ENCODE measurements at regions not wholly inside any gene's neighbourhood (a gene's known extent, or its start where the extent isn't known, plus 50 kb on each side); places are given as distances from the start of the nearest gene placed in this dataset.

DNA sequence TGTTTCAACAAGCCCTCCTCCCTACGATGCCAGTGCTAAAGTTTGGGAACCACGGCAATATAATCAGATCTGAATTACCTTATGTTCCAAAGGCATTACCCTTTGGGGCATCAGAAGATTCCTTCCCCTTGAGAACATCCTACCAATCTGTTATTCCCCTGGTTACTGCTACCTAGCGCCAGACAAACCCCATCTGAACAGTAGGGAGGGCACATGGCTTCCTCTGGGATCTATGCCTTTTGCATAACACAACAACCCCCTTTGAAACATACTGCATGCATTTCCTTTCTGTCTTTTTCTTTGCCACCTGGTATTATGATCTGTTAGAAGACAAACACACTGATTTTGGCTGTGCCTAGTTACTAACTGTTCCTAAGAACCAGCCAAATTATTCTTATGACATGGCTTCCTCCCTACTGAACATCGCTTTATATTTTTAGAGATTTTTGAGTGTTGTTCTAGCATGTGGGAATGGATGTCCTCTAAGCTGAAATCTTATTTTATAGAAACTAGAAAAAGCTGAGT lies 103.9 kb upstream of the DAPK1 start:
- TF ChIP-seq, protein P1, sequence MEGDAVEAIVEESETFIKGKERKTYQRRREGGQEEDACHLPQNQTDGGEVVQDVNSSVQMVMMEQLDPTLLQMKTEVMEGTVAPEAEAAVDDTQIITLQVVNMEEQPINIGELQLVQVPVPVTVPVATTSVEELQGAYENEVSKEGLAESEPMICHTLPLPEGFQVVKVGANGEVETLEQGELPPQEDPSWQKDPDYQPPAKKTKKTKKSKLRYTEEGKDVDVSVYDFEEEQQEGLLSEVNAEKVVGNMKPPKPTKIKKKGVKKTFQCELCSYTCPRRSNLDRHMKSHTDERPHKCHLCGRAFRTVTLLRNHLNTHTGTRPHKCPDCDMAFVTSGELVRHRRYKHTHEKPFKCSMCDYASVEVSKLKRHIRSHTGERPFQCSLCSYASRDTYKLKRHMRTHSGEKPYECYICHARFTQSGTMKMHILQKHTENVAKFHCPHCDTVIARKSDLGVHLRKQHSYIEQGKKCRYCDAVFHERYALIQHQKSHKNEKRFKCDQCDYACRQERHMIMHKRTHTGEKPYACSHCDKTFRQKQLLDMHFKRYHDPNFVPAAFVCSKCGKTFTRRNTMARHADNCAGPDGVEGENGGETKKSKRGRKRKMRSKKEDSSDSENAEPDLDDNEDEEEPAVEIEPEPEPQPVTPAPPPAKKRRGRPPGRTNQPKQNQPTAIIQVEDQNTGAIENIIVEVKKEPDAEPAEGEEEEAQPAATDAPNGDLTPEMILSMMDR (IDR thresholded peaks at IDR 0.05) = no peak
- no peak for TF ChIP-seq POLR2A (IDR thresholded peaks at IDR 0.05)
